Ishikawa (cell line): ENCODE measurements at regions not wholly inside any gene's neighbourhood (a gene's known extent, or its start where the extent isn't known, plus 50 kb on each side); places are given as distances from the start of the nearest gene placed in this dataset.

Source experiments
- EGR1 ChIP-seq: IDR thresholded peaks from 2 replicates; pipeline ENCODE4 v1.6.1; 2012
- EP300 ChIP-seq: IDR thresholded peaks from 2 replicates; pipeline ENCODE4 v1.6.1; 2012; ENCODE audit warnings: borderline replicate concordance
- NFIC ChIP-seq: IDR thresholded peaks from 2 replicates; pipeline ENCODE4 v1.6.1; 2012
- RAD21 ChIP-seq: IDR thresholded peaks from 2 replicates; pipeline ENCODE4 v1.6.1; 2012; ENCODE audit warnings: low read depth
- TEAD4 ChIP-seq: IDR thresholded peaks from 2 replicates; pipeline ENCODE4 v1.6.1; 2012
- ZBTB7A ChIP-seq: IDR thresholded peaks from 2 replicates; pipeline ENCODE4 v1.6.1; 2012; ENCODE audit warnings: low read depth
- TF ChIP-seq, protein P1 (sequence below): IDR thresholded peaks from 2 replicates; pipeline ENCODE4 v1.6.1; 2012; ENCODE audit warnings: low read depth, mild to moderate bottlenecking
- TF ChIP-seq, protein P2 (sequence below): IDR thresholded peaks from 2 replicates; pipeline ENCODE4 v1.6.1; 2012
- TF ChIP-seq, protein P3 (sequence below): IDR thresholded peaks from 2 replicates; pipeline ENCODE4 v1.6.1; 2012

DNA sequence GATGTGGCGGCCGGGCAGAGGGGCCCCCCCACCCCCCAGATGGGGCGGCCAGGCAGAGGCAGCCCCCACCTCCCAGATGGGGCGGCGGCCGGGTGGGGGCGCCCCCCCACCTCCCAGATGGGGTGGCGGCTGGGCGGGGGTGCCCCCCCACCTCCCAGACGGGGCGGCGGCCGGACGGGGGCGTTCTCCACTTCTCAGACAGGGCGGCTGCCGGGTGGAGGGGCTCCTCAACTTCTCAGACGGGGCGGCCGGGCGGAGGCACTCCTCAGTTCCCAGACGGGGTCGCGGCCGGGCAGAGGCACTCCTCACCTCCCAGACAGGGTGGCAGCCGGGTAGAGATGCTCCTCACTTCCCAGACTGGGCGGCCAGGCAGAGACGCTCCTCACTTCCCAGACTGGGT lies 469.8 kb downstream of the PCNX1 start:
- TF ChIP-seq EP300: no peak
- TF ChIP-seq, protein P1, sequence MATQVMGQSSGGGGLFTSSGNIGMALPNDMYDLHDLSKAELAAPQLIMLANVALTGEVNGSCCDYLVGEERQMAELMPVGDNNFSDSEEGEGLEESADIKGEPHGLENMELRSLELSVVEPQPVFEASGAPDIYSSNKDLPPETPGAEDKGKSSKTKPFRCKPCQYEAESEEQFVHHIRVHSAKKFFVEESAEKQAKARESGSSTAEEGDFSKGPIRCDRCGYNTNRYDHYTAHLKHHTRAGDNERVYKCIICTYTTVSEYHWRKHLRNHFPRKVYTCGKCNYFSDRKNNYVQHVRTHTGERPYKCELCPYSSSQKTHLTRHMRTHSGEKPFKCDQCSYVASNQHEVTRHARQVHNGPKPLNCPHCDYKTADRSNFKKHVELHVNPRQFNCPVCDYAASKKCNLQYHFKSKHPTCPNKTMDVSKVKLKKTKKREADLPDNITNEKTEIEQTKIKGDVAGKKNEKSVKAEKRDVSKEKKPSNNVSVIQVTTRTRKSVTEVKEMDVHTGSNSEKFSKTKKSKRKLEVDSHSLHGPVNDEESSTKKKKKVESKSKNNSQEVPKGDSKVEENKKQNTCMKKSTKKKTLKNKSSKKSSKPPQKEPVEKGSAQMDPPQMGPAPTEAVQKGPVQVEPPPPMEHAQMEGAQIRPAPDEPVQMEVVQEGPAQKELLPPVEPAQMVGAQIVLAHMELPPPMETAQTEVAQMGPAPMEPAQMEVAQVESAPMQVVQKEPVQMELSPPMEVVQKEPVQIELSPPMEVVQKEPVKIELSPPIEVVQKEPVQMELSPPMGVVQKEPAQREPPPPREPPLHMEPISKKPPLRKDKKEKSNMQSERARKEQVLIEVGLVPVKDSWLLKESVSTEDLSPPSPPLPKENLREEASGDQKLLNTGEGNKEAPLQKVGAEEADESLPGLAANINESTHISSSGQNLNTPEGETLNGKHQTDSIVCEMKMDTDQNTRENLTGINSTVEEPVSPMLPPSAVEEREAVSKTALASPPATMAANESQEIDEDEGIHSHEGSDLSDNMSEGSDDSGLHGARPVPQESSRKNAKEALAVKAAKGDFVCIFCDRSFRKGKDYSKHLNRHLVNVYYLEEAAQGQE: no peak
- TF ChIP-seq EGR1: no peak
- no peak for TF ChIP-seq NFIC
- no peak for TF ChIP-seq RAD21
- TF ChIP-seq, protein P2, sequence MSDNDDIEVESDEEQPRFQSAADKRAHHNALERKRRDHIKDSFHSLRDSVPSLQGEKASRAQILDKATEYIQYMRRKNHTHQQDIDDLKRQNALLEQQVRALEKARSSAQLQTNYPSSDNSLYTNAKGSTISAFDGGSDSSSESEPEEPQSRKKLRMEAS: no peak
- TF ChIP-seq TEAD4: no peak
- no peak for TF ChIP-seq ZBTB7A
- TF ChIP-seq, protein P3, sequence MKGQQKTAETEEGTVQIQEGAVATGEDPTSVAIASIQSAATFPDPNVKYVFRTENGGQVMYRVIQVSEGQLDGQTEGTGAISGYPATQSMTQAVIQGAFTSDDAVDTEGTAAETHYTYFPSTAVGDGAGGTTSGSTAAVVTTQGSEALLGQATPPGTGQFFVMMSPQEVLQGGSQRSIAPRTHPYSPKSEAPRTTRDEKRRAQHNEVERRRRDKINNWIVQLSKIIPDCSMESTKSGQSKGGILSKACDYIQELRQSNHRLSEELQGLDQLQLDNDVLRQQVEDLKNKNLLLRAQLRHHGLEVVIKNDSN: no peak
